A673 (cell line): ENCODE measurements at regions not wholly inside any gene's neighbourhood (a gene's known extent, or its start where the extent isn't known, plus 50 kb on each side); places are given as distances from the start of the nearest gene placed in this dataset.

ENCODE experiments used
- CTCF ChIP-seq: fragments of 300-800, 200-600 bp; sonication (generic); conservative IDR thresholded peaks from 2 replicates; pipeline ENCODE4 v1.5.1; 2017; ENCODE audit warnings: low read depth, mild to moderate bottlenecking, antibody characterized with exemption, low read length, moderate library complexity, mixed read lengths
- EZH2 ChIP-seq: fragments of 200-600 bp; sonication (generic); IDR thresholded peaks from 2 replicates; pipeline ENCODE4 v1.6.1; 2017; ENCODE audit warnings: borderline replicate concordance, low read depth, mild to moderate bottlenecking, mixed read lengths, antibody characterized with exemption, low read length; ENCODE audit not compliant: poor library complexity, severe bottlenecking

GRCh38 chr3:103791786-103792515 lies 1357.1 kb downstream of the ZPLD1 start:
- TF ChIP-seq CTCF: no peak
- no peak for TF ChIP-seq EZH2
